Endothelial cell of umbilical vein (primary cell): ENCODE measurements at regions not wholly inside any gene's neighbourhood (a gene's known extent, or its start where the extent isn't known, plus 50 kb on each side); places are given as distances from the start of the nearest gene placed in this dataset.

Source experiments
- BruUV-seq: library from RNA; stranded (reverse); fragments of 400-500 nt; replicated peaks from 2 replicates; lab custom pipeline; 2021; lab: Mats Ljungman, UMichigan
- CTCF ChIA-PET: fragments of 300-600, 350-600 bp; sonication (Branson Sonifier 250); formaldehyde crosslinking; loops from one replicate; lab custom pipeline; 2021; ENCODE audit warnings: antibody characterized with exemption, inconsistent platforms; lab: Charles Lee
- POLR2A ChIA-PET: fragments of 300-600, 350-600 bp; sonication (Branson Sonifier 250); formaldehyde crosslinking; loops from one replicate; lab custom pipeline; 2021; ENCODE audit warnings: antibody characterized with exemption, inconsistent platforms; lab: Charles Lee
- DNase-seq: peaks from one replicate; pipeline ENCODE4 v3.0.0-alpha.2; 2011; ENCODE audit warnings: low read depth, low spot score
- FAIRE-seq: peaks from 2 replicates; lab custom pipeline; 2011; peaks lifted over from hg19 to GRCh38; lab: Jason Lieb, UNC
- H2AFZ ChIP-seq: 2 replicates; pipeline ENCODE4 v1.6.0; 2012; ENCODE audit warnings: low read depth, low read length, control low read depth, inconsistent platforms
- H3K27ac ChIP-seq: 2 replicates; pipeline ENCODE4 v1.5.1; 2011; ENCODE audit warnings: low read depth, mild to moderate bottlenecking, control low read depth, low read length, moderate library complexity; ENCODE audit not compliant: insufficient read depth
- H3K27me3 ChIP-seq, 2 experiments: 2 replicates each; pipeline versions ENCODE4 v1.6.0 to v1.6.1; 2011; ENCODE audit warnings: low read length in 2 of 2, mixed read lengths in 1 of 2; ENCODE audit not compliant: control insufficient read depth in 2 of 2, insufficient read depth in 2 of 2
- H3K36me3 ChIP-seq, 2 experiments: 2 replicates in 1 of 2; 3 replicates in 1 of 2; pipeline ENCODE4 v1.5.1; 2011; ENCODE audit warnings: low read length in 2 of 2, mild to moderate bottlenecking in 1 of 2, moderate library complexity in 1 of 2; ENCODE audit not compliant: control insufficient read depth in 2 of 2, insufficient read depth in 2 of 2; ENCODE audit errors: extremely low read depth in 1 of 2
- H3K4me1 ChIP-seq: 3 replicates; pipeline ENCODE4 v1.5.1; 2011; ENCODE audit warnings: mild to moderate bottlenecking, low read length; ENCODE audit not compliant: control insufficient read depth, insufficient read depth; ENCODE audit errors: extremely low read depth
- H3K4me2 ChIP-seq: 2 replicates; pipeline ENCODE4 v1.6.1; 2011; ENCODE audit warnings: low read length, control low read depth, mixed read lengths; ENCODE audit not compliant: insufficient read depth
- H3K4me3 ChIP-seq, 3 experiments: fragments of 200-600 bp in 1 of 3; sonication (generic), shearing (Covaris generic) in 1 of 3; replicated peaks in 1 of 3; 2 replicates each; pipeline ENCODE4 v1.5.1; 2011 to 2016; ENCODE audit warnings: control low read depth in 3 of 3, low read length in 3 of 3, mild to moderate bottlenecking in 2 of 3, inconsistent platforms in 1 of 3, low read depth in 1 of 3, moderate library complexity in 1 of 3; ENCODE audit not compliant: insufficient read depth in 1 of 3
- H3K79me2 ChIP-seq: 2 replicates; pipeline ENCODE4 v1.6.0; 2012; ENCODE audit warnings: low read length, inconsistent platforms; ENCODE audit not compliant: control insufficient read depth, insufficient read depth
- H3K9ac ChIP-seq: replicated peaks from 2 replicates; pipeline ENCODE3; 2011; ENCODE audit warnings: low read length, control low read depth; ENCODE audit not compliant: insufficient read depth; ENCODE audit errors: extremely low read depth
- H3K9me1 ChIP-seq: replicated peaks from 3 replicates; pipeline ENCODE4 v1.6.0; 2011; ENCODE audit warnings: mild to moderate bottlenecking, low read length; ENCODE audit not compliant: control insufficient read depth, insufficient read depth; ENCODE audit errors: extremely low read depth
- H3K9me3 ChIP-seq: replicated peaks from 2 replicates; pipeline ENCODE4 v1.5.1; 2012; ENCODE audit warnings: low read length, inconsistent platforms; ENCODE audit not compliant: control insufficient read depth, insufficient read depth
- H4K20me1 ChIP-seq: replicated peaks from 2 replicates; pipeline ENCODE3; 2011; ENCODE audit warnings: mild to moderate bottlenecking, low read length; ENCODE audit not compliant: control insufficient read depth, insufficient read depth; ENCODE audit errors: extremely low read depth
- FOS ChIP-seq: IDR thresholded peaks from 2 replicates; pipeline ENCODE4 v1.6.1; 2011; ENCODE audit warnings: mild to moderate bottlenecking, low read length, moderate library complexity, borderline replicate concordance; ENCODE audit not compliant: insufficient read depth
- GATA2 ChIP-seq: IDR thresholded peaks from 2 replicates; pipeline ENCODE4 v1.7.0; 2011; ENCODE audit warnings: low read depth, mild to moderate bottlenecking, moderate library complexity, mixed read lengths, low read length; ENCODE audit not compliant: insufficient read length, insufficient read depth
- JUN ChIP-seq: IDR thresholded peaks from 2 replicates; pipeline ENCODE4 v1.6.1; 2011; ENCODE audit warnings: borderline replicate concordance, low read depth; ENCODE audit not compliant: insufficient read length, insufficient read depth
- MYC ChIP-seq: IDR thresholded peaks from one replicate; pipeline ENCODE4 v1.6.1; 2011; ENCODE audit warnings: mild to moderate bottlenecking, low read depth, low read length
- POLR2A ChIP-seq: IDR thresholded peaks from 2 replicates; pipeline ENCODE4 v1.6.1; 2012; ENCODE audit warnings: low read depth, mild to moderate bottlenecking, control low read depth, low read length
- POLR2AphosphoS5 ChIP-seq: IDR thresholded peaks from 2 replicates; pipeline ENCODE4 v1.6.1; 2012; ENCODE audit warnings: low read depth, mild to moderate bottlenecking, control low read depth, low read length, moderate library complexity; ENCODE audit not compliant: insufficient read depth
- dilution Hi-C: fragments of 300-500 bp; cut with MboI; formaldehyde crosslinking; loops from one replicate; pipeline ENCODE4 v1.15.0; 2019; ENCODE audit warnings: low sequenced_read_pairs; ENCODE audit not compliant: extremely low pct_ligation_motif_present
- intact Hi-C: fragments of 100-400 bp; cut with micrococcal nuclease; formaldehyde crosslinking; loops from one replicate; pipeline ENCODE4 v1.10.0; 2022

GRCh38 chr22:48752451-48753380 is 1075.0 kb downstream of the BRD1 start:
- H3K9me1 ChIP-seq, result no peaks in the 10 kb centered on the region
- no peak overlapping the region for H3K4me3 ChIP-seq
- no peaks in the 10 kb centered on the region for H4K20me1 ChIP-seq
- no peak overlapping the region for H3K4me2 ChIP-seq
- no peaks in the 10 kb centered on the region for H3K4me1 ChIP-seq
- H3K27me3 ChIP-seq, result no peaks in the 10 kb centered on the region
- dilution Hi-C loops, result no loop called here
- peaks cover 14% of the 10 kb centered on the region for H3K9me3 ChIP-seq
- no TSS peak for BruUV-seq
- H2AFZ ChIP-seq, result no peak overlapping the region
- no peaks in the 10 kb centered on the region for H3K36me3 ChIP-seq
- FAIRE-seq (no peak), DNase-seq (no peak)
- POLR2A ChIA-PET, result no interaction called here
- CTCF ChIA-PET, result no interaction called here
- no peaks in the 10 kb centered on the region for H3K79me2 ChIP-seq
- intact Hi-C loops, result no loop called here
- H3K9ac ChIP-seq, result no peak overlapping the region
- H3K27ac ChIP-seq, result no peak overlapping the region
- TF ChIP-seq JUN, result no peak
- TF ChIP-seq MYC, result no peak
- TF ChIP-seq POLR2AphosphoS5, result no peak
- no peak for TF ChIP-seq FOS

- H3K9me3 ChIP-seq, result peaks cover 14% of the 10 kb centered on the region
- CTCF ChIA-PET, result no interaction called here
- no peaks in the 10 kb centered on the region for H4K20me1 ChIP-seq
- H3K27ac ChIP-seq, result no peak overlapping the region
- H3K79me2 ChIP-seq, result no peaks in the 10 kb centered on the region
- H3K4me1 ChIP-seq, result no peaks in the 10 kb centered on the region
- no peaks in the 10 kb centered on the region for H3K36me3 ChIP-seq
- no peak overlapping the region for H3K9ac ChIP-seq
- dilution Hi-C loops, result no loop called here
- intact Hi-C loops, result no loop called here
- H3K27me3 ChIP-seq, result no peaks in the 10 kb centered on the region
- no peak overlapping the region for H2AFZ ChIP-seq
- no peak overlapping the region for H3K4me2 ChIP-seq
- POLR2A ChIA-PET, result no interaction called here
- no peak for DNase-seq
- H3K4me3 ChIP-seq, result no peak overlapping the region
- no peak for FAIRE-seq
- no peak for TF ChIP-seq GATA2
- TF ChIP-seq POLR2A, result no peak
- no TSS peak for BruUV-seq
- no peaks in the 10 kb centered on the region for H3K9me1 ChIP-seq
These were observed 1075.9 kb downstream of the BRD1 start for GRCh38 chr22:48751539-48752437.
